ENCODE measurements at regions not wholly inside any gene's neighbourhood (a gene's known extent, or its start where the extent isn't known, plus 50 kb on each side); places are given as distances from the start of the nearest gene placed in this dataset.

- ChIA-PET POLR2A (ENCODE audit: low non-redundant PET) (interaction anchor here (0.6 kb wide), 1 partner anchor 119 kb away, joined by 3 read pairs; no protein-coding TSS in a partner anchor), CTCF (no interaction called here)
- BruUV-seq (replicated peaks): no TSS peak
These were observed 57.3 kb upstream of the TSHZ2 start for GRCh38 chr20:52914870-52915269.

GRCh38 chr20:52913650-52914387, 58.3 kb upstream of the TSHZ2 start:
- peaks cover 8% of the 10 kb centered on the region for H3K9me3 ChIP-seq (ENCODE audit: low read depth, low read length, poor library complexity, severe bottlenecking)
- no peak overlapping the region for H3K27ac ChIP-seq (ENCODE audit: low read depth, low read length, poor library complexity, severe bottlenecking)
- H3K4me1 ChIP-seq (ENCODE audit: insufficient read depth, low read length, poor library complexity, severe bottlenecking): no peaks in the 10 kb centered on the region
- intact Hi-C loops (cut with micrococcal nuclease; ENCODE audit: unreplicated experiment): no loop called here
- POLR2A ChIA-PET (ENCODE audit: low non-redundant PET): interaction anchor here (0.6 kb wide), 1 partner anchor 120 kb away, joined by 3 read pairs; no protein-coding TSS in a partner anchor
- no peak for DNase-seq (ENCODE audit: low spot score)
- H3K4me3 ChIP-seq (ENCODE audit: low read depth, low read length, poor library complexity, severe bottlenecking): no peak overlapping the region
- no TSS peak for BruUV-seq (replicated peaks)
- CTCF ChIA-PET: no interaction called here
- H3K36me3 ChIP-seq (ENCODE audit: insufficient read depth, low read length, poor library complexity, severe bottlenecking): no peaks in the 10 kb centered on the region
- TF ChIP-seq, protein P1, sequence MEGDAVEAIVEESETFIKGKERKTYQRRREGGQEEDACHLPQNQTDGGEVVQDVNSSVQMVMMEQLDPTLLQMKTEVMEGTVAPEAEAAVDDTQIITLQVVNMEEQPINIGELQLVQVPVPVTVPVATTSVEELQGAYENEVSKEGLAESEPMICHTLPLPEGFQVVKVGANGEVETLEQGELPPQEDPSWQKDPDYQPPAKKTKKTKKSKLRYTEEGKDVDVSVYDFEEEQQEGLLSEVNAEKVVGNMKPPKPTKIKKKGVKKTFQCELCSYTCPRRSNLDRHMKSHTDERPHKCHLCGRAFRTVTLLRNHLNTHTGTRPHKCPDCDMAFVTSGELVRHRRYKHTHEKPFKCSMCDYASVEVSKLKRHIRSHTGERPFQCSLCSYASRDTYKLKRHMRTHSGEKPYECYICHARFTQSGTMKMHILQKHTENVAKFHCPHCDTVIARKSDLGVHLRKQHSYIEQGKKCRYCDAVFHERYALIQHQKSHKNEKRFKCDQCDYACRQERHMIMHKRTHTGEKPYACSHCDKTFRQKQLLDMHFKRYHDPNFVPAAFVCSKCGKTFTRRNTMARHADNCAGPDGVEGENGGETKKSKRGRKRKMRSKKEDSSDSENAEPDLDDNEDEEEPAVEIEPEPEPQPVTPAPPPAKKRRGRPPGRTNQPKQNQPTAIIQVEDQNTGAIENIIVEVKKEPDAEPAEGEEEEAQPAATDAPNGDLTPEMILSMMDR (conservative IDR thresholded peaks at IDR 0.05; ENCODE audit: low read depth, low read length): no peak
- no peak for TF ChIP-seq EZH2 (IDR thresholded peaks at IDR 0.05; ENCODE audit: borderline replicate concordance, low read depth, low read length, poor library complexity, severe bottlenecking)
- no peaks in the 10 kb centered on the region for H3K27me3 ChIP-seq (replicated peaks; ENCODE audit: insufficient read depth, low read depth, low read length, poor library complexity)

More at GRCh38 chr20:52914870-52915269, 57.3 kb upstream of the TSHZ2 start:
- H3K9me3 ChIP-seq (ENCODE audit: low read depth, low read length, poor library complexity, severe bottlenecking): peaks cover 8% of the 10 kb centered on the region
- no peak for DNase-seq (ENCODE audit: low spot score)
- no peak overlapping the region for H3K4me3 ChIP-seq (ENCODE audit: low read depth, low read length, poor library complexity, severe bottlenecking)
- no peaks in the 10 kb centered on the region for H3K36me3 ChIP-seq (ENCODE audit: insufficient read depth, low read length, poor library complexity, severe bottlenecking)
- intact Hi-C loops (cut with micrococcal nuclease; ENCODE audit: unreplicated experiment): no loop called here
- no peaks in the 10 kb centered on the region for H3K4me1 ChIP-seq (ENCODE audit: insufficient read depth, low read length, poor library complexity, severe bottlenecking)
- H3K27me3 ChIP-seq (replicated peaks; ENCODE audit: insufficient read depth, low read depth, low read length, poor library complexity): no peaks in the 10 kb centered on the region
- TF ChIP-seq, protein P1 (conservative IDR thresholded peaks at IDR 0.05; ENCODE audit: low read depth, low read length): no peak
- no peak for TF ChIP-seq EZH2 (IDR thresholded peaks at IDR 0.05; ENCODE audit: borderline replicate concordance, low read depth, low read length, poor library complexity, severe bottlenecking)
- H3K27ac ChIP-seq (ENCODE audit: low read depth, low read length, poor library complexity, severe bottlenecking): no peak overlapping the region

GRCh38 chr20:52905241-52905994, 66.7 kb upstream of the TSHZ2 start:
- BruUV-seq (replicated peaks): no TSS peak
- intact Hi-C loops (cut with micrococcal nuclease; ENCODE audit: unreplicated experiment): no loop called here
- no peak for DNase-seq (ENCODE audit: low spot score)
- CTCF ChIA-PET: no interaction called here
- H3K36me3 ChIP-seq (ENCODE audit: insufficient read depth, low read length, poor library complexity, severe bottlenecking): no peaks in the 10 kb centered on the region
- peaks cover 2% of the 10 kb centered on the region for H3K27me3 ChIP-seq (replicated peaks; ENCODE audit: insufficient read depth, low read depth, low read length, poor library complexity)
- no peak overlapping the region for H3K27ac ChIP-seq (ENCODE audit: low read depth, low read length, poor library complexity, severe bottlenecking)
- POLR2A ChIA-PET (ENCODE audit: low non-redundant PET): no interaction called here
- no peaks in the 10 kb centered on the region for H3K9me3 ChIP-seq (ENCODE audit: low read depth, low read length, poor library complexity, severe bottlenecking)
- H3K4me1 ChIP-seq (ENCODE audit: insufficient read depth, low read length, poor library complexity, severe bottlenecking): no peaks in the 10 kb centered on the region
- no peak for TF ChIP-seq EZH2 (IDR thresholded peaks at IDR 0.05; ENCODE audit: borderline replicate concordance, low read depth, low read length, poor library complexity, severe bottlenecking)
- TF ChIP-seq, protein P1 (conservative IDR thresholded peaks at IDR 0.05; ENCODE audit: low read depth, low read length): no peak
- H3K4me3 ChIP-seq (ENCODE audit: low read depth, low read length, poor library complexity, severe bottlenecking): no peak overlapping the region
